HG03196 (cell line): ENCODE measurements at regions not wholly inside any gene's neighbourhood (a gene's known extent, or its start where the extent isn't known, plus 50 kb on each side); places are given as distances from the start of the nearest gene placed in this dataset.

Experiments
- ATAC-seq: cut with Tn5 transposase; IDR thresholded peaks from one replicate; pipeline ENCODE4 v1.9.1; 2021; ENCODE audit not compliant: unreplicated experiment

GRCh38 chr2:193556766-193557470 is 1362.2 kb upstream of the TMEFF2 start:
- ATAC-seq: no peak

- ATAC-seq: no peak
These were observed 1354.9 kb upstream of the TMEFF2 start for GRCh38 chr2:193549661-193550060.

GRCh38 chr2:193542762-193543161 is 1348.0 kb upstream of the TMEFF2 start:
- ATAC-seq: no peak

- ATAC-seq: peak; percentile 85
These were observed 1344.5 kb upstream of the TMEFF2 start for GRCh38 chr2:193539188-193539587.

- ATAC-seq: no peak
These were observed 1343.3 kb upstream of the TMEFF2 start for GRCh38 chr2:193538061-193538460.

- no peak for ATAC-seq
These were observed 1342.8 kb upstream of the TMEFF2 start for GRCh38 chr2:193537531-193537930.

GRCh38 chr2:193528458-193528857 is 1333.7 kb upstream of the TMEFF2 start:
- ATAC-seq: no peak

GRCh38 chr2:193527146-193527545 is 1332.4 kb upstream of the TMEFF2 start:
- no peak for ATAC-seq

GRCh38 chr2:193523662-193524061 is 1328.9 kb upstream of the TMEFF2 start:
- no peak for ATAC-seq

GRCh38 chr2:193521523-193521922 is 1326.8 kb upstream of the TMEFF2 start:
- ATAC-seq: no peak

- no peak for ATAC-seq
These were observed 1326.2 kb upstream of the TMEFF2 start for GRCh38 chr2:193520709-193521458.

GRCh38 chr2:193518041-193518817 is 1323.5 kb upstream of the TMEFF2 start:
- no peak for ATAC-seq

- no peak for ATAC-seq
These were observed 1322.9 kb upstream of the TMEFF2 start for GRCh38 chr2:193517615-193518014.

- ATAC-seq: no peak
These were observed 1311.3 kb upstream of the TMEFF2 start for GRCh38 chr2:193506035-193506434.

- no peak for ATAC-seq
These were observed 1310.9 kb upstream of the TMEFF2 start for GRCh38 chr2:193505620-193506019.

- no peak for ATAC-seq
These were observed 1307.8 kb upstream of the TMEFF2 start for GRCh38 chr2:193502363-193503035.

GRCh38 chr2:193496786-193497185 is 1302.1 kb upstream of the TMEFF2 start:
- no peak for ATAC-seq

- ATAC-seq: peak; percentile 96
These were observed 1287.8 kb upstream of the TMEFF2 start for GRCh38 chr2:193482557-193482956.

GRCh38 chr2:193480187-193480586 is 1285.5 kb upstream of the TMEFF2 start:
- no peak for ATAC-seq

GRCh38 chr2:193476171-193476800 is 1281.6 kb upstream of the TMEFF2 start:
- no peak for ATAC-seq

GRCh38 chr2:193475038-193475437 is 1280.3 kb upstream of the TMEFF2 start:
- ATAC-seq: no peak
